Calu3 (cell line): ENCODE measurements at regions not wholly inside any gene's neighbourhood (a gene's known extent, or its start where the extent isn't known, plus 50 kb on each side); places are given as distances from the start of the nearest gene placed in this dataset.

ENCODE experiments used
- BruUV-seq: library from RNA; stranded (reverse); fragments of 400-500 nt; replicated peaks from 2 replicates; lab custom pipeline; 2021; lab: Mats Ljungman, UMichigan
- CTCF ChIA-PET: fragments of 300-600 bp; sonication (Branson Sonifier 250); formaldehyde crosslinking; loops from one replicate; lab custom pipeline; 2022; ENCODE audit warnings: antibody characterized with exemption; lab: Charles Lee
- DNase-seq: peaks from one replicate; pipeline ENCODE4 v3.0.0; 2022
- H3K27ac Mint-ChIP-seq: one replicate; pipeline ENCODE4 v1.8.0; 2022; ENCODE audit warnings: mixed read lengths; ENCODE audit not compliant: unreplicated experiment
- H3K27me3 Mint-ChIP-seq: one replicate; pipeline ENCODE4 v1.8.0; 2022; ENCODE audit warnings: mixed read lengths; ENCODE audit not compliant: unreplicated experiment
- H3K36me3 Mint-ChIP-seq: one replicate; pipeline ENCODE4 v1.8.0; 2022; ENCODE audit warnings: mild to moderate bottlenecking, moderate library complexity, mixed read lengths; ENCODE audit not compliant: insufficient read depth, unreplicated experiment
- H3K4me1 Mint-ChIP-seq: one replicate; pipeline ENCODE4 v1.8.0; 2022; ENCODE audit warnings: mild to moderate bottlenecking, low read depth, mixed read lengths; ENCODE audit not compliant: unreplicated experiment
- H3K4me3 Mint-ChIP-seq: one replicate; pipeline ENCODE4 v1.8.0; 2022; ENCODE audit warnings: mild to moderate bottlenecking, low read depth, moderate library complexity, mixed read lengths; ENCODE audit not compliant: unreplicated experiment
- H3K9me3 Mint-ChIP-seq: one replicate; pipeline ENCODE4 v1.8.0; 2022; ENCODE audit warnings: low read depth, mixed read lengths; ENCODE audit not compliant: unreplicated experiment
- CTCF ChIP-seq: fragments of 200-600 bp; IDR thresholded peaks from one replicate; pipeline ENCODE4 v1.8.0; 2022; ENCODE audit warnings: antibody characterized with exemption; ENCODE audit not compliant: unreplicated experiment
- intact Hi-C: fragments of 100-400 bp; cut with micrococcal nuclease; formaldehyde crosslinking; loops from one replicate; pipeline ENCODE4 v1.10.0; 2022; ENCODE audit not compliant: unreplicated experiment

- peaks cover 4% of the 10 kb centered on the region for H3K9me3 Mint-ChIP-seq
- H3K4me3 Mint-ChIP-seq = no peak overlapping the region
- CTCF ChIA-PET = interaction anchor here (0.7 to 2.5 kb wide), 3 partner anchors 114 to 259 kb away, joined by 3 to 44 read pairs (median 8); no protein-coding TSS in a partner anchor
- DNase-seq = no peak
- no peaks in the 10 kb centered on the region for H3K4me1 Mint-ChIP-seq
- no peak for TF ChIP-seq CTCF
- no peaks in the 10 kb centered on the region for H3K36me3 Mint-ChIP-seq
- BruUV-seq = no TSS peak
- no peaks in the 10 kb centered on the region for H3K27me3 Mint-ChIP-seq
- H3K27ac Mint-ChIP-seq = no peak overlapping the region
- intact Hi-C loops = no loop called here
These were observed 188.4 kb downstream of the TFCP2L1 start for GRCh38 chr2:121096611-121097010.

GRCh38 chr2:121098556-121098955, 186.4 kb downstream of the TFCP2L1 start:
- Mint-ChIP-seq H3K27ac (no peak overlapping the region), H3K4me3 (no peak overlapping the region), H3K27me3 (no peaks in the 10 kb centered on the region), H3K9me3 (no peaks in the 10 kb centered on the region), H3K4me1 (no peaks in the 10 kb centered on the region), H3K36me3 (no peaks in the 10 kb centered on the region)
- intact Hi-C loops = no loop called here
- TF ChIP-seq CTCF = no peak
- CTCF ChIA-PET = no interaction called here
- no peak for DNase-seq
- BruUV-seq = no TSS peak

GRCh38 chr2:121099329-121100290, 185.4 kb downstream of the TFCP2L1 start:
- Mint-ChIP-seq H3K4me1 (no peaks in the 10 kb centered on the region), H3K9me3 (no peaks in the 10 kb centered on the region), H3K27me3 (no peaks in the 10 kb centered on the region), H3K36me3 (no peaks in the 10 kb centered on the region), H3K27ac (no peak overlapping the region), H3K4me3 (no peak overlapping the region)
- DNase-seq = peak; percentile 62
- TF ChIP-seq CTCF = peak; percentile 44
- CTCF ChIA-PET = interaction anchor here (0.7 to 1.6 kb wide), 6 partner anchors 9 to 256 kb away, joined by 3 to 5 read pairs (median 4); no protein-coding TSS in a partner anchor
- BruUV-seq = no TSS peak
- intact Hi-C loops = no loop called here

GRCh38 chr2:121101093-121101715, 183.8 kb downstream of the TFCP2L1 start:
- CTCF ChIA-PET = interaction anchor here (0.9 to 1.7 kb wide), 3 partner anchors 8 to 27 kb away, joined by 4 to 5 read pairs (median 5); no protein-coding TSS in a partner anchor
- no peaks in the 10 kb centered on the region for H3K9me3 Mint-ChIP-seq
- H3K4me3 Mint-ChIP-seq = no peak overlapping the region
- no peaks in the 10 kb centered on the region for H3K4me1 Mint-ChIP-seq
- H3K36me3 Mint-ChIP-seq = no peaks in the 10 kb centered on the region
- no TSS peak for BruUV-seq
- no peaks in the 10 kb centered on the region for H3K27me3 Mint-ChIP-seq
- TF ChIP-seq CTCF = no peak
- intact Hi-C loops = no loop called here
- no peak for DNase-seq
- no peak overlapping the region for H3K27ac Mint-ChIP-seq
